Lower leg skin (tissue), 3 donors: ENCODE measurements at regions not wholly inside any gene's neighbourhood (a gene's known extent, or its start where the extent isn't known, plus 50 kb on each side); places are given as distances from the start of the nearest gene placed in this dataset.

ENCODE experiments used
- CTCF ChIP-seq, 3 donors: fragments of 450-650 bp; IDR thresholded peaks; one replicate each; pipeline ENCODE4 v1.5.1; 2016; ENCODE audit warnings: antibody characterized with exemption in 3 of 3, mild to moderate bottlenecking in 3 of 3, moderate library complexity in 2 of 3
- POLR2A ChIP-seq, 2 donors: fragments of 450-650 bp; IDR thresholded peaks; one replicate each; pipeline ENCODE4 v1.6.1; 2016 to 2017; ENCODE audit warnings: antibody characterized with exemption in 2 of 2, mild to moderate bottlenecking in 1 of 2, moderate library complexity in 1 of 2

- TF ChIP-seq CTCF (IDR thresholded peaks at IDR 0.05) (no peak), POLR2A (IDR thresholded peaks at IDR 0.05) (no peak)
Measured at GRCh38 chr4:23697722-23698121, 192.1 kb downstream of the PPARGC1A start.
